ENCODE measurements at regions not wholly inside any gene's neighbourhood (a gene's known extent, or its start where the extent isn't known, plus 50 kb on each side); places are given as distances from the start of the nearest gene placed in this dataset.
"Not testable (repeated sequence)": the region's sequence is repeated elsewhere in the genome, so short reads cannot be mapped to it uniquely, and the experiment has no call there.

- DNase-seq, result no peak
Observed at GRCh38 chr11:90601261-90601660, 378.4 kb upstream of the CHORDC1 start.

GRCh38 chr11:90594658-90595057, 371.8 kb upstream of the CHORDC1 start:
- no peak for DNase-seq

- DNase-seq, result no peak
Observed at GRCh38 chr11:90593099-90593498, 370.2 kb upstream of the CHORDC1 start.

GRCh38 chr11:90590286-90590685, 367.4 kb upstream of the CHORDC1 start:
- no peak for DNase-seq

GRCh38 chr11:90589735-90590134, 366.9 kb upstream of the CHORDC1 start:
- no peak for DNase-seq

- no peak for DNase-seq
Observed at GRCh38 chr11:90587896-90588295, 365.0 kb upstream of the CHORDC1 start.

- DNase-seq, result no peak
Observed at GRCh38 chr11:90585491-90585890, 362.6 kb upstream of the CHORDC1 start.

- DNase-seq, result not testable (repeated sequence)
Observed at GRCh38 chr11:90582999-90583398, 360.1 kb upstream of the CHORDC1 start.

GRCh38 chr11:90564531-90564930, 341.7 kb upstream of the CHORDC1 start:
- no peak for DNase-seq

GRCh38 chr11:90558328-90558865, 335.5 kb upstream of the CHORDC1 start:
- no peak for DNase-seq

- DNase-seq, result no peak
Observed at GRCh38 chr11:90556606-90557005, 333.8 kb upstream of the CHORDC1 start.

- DNase-seq, result no peak
Observed at GRCh38 chr11:90556026-90556425, 333.2 kb upstream of the CHORDC1 start.

GRCh38 chr11:90555477-90555876, 332.6 kb upstream of the CHORDC1 start:
- no peak for DNase-seq

- no peak for DNase-seq
Observed at GRCh38 chr11:90542092-90542491, 319.2 kb upstream of the CHORDC1 start.

- no peak for DNase-seq
Observed at GRCh38 chr11:90536301-90536700, 313.5 kb upstream of the CHORDC1 start.

- no peak for DNase-seq
Observed at GRCh38 chr11:90532125-90532524, 309.3 kb upstream of the CHORDC1 start.

GRCh38 chr11:90531001-90531400, 308.2 kb upstream of the CHORDC1 start:
- no peak for DNase-seq

GRCh38 chr11:90525962-90526361, 303.1 kb upstream of the CHORDC1 start:
- DNase-seq, result no peak

- no peak for DNase-seq
Observed at GRCh38 chr11:90512846-90513245, 290.0 kb upstream of the CHORDC1 start.

GRCh38 chr11:90510839-90511238, 288.0 kb upstream of the CHORDC1 start:
- no peak for DNase-seq

- DNase-seq, result no peak
Observed at GRCh38 chr11:90500922-90501568, 278.2 kb upstream of the CHORDC1 start.

GRCh38 chr11:90496722-90497121, 273.9 kb upstream of the CHORDC1 start:
- no peak for DNase-seq

GRCh38 chr11:90493379-90493778, 270.5 kb upstream of the CHORDC1 start:
- no peak for DNase-seq

- no peak for DNase-seq
Observed at GRCh38 chr11:90491466-90491865, 268.6 kb upstream of the CHORDC1 start.

GRCh38 chr11:90476442-90477007, 253.7 kb upstream of the CHORDC1 start:
- peak; percentile 42 for DNase-seq
